ENCODE measurements at regions not wholly inside any gene's neighbourhood (a gene's known extent, or its start where the extent isn't known, plus 50 kb on each side); places are given as distances from the start of the nearest gene placed in this dataset.

DNA sequence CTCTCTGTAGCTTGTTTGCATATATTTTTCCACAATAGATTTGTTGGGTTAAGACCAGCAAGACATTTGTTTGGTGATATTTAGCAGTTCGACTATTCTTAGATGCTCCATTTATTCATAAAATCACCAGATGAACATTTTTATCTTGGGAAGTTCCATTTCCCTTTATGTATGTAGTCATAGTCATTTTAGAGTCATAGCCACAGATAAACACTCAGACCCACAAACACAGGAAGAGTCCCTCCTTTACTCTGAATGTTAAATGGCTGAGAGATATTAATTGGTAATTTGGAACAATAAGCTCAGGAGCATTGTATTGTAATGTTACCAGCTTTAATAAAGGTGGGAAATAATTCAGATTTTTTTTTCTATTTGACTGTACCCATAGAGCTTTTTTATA lies 1608.7 kb downstream of the STIM2 start:
- H3K4me1 ChIP-seq (ENCODE audit: insufficient read depth), result no peaks in the 10 kb centered on the region
- no peaks in the 10 kb centered on the region for H3K9me2 ChIP-seq (ENCODE audit: insufficient read depth)
- H3K4me2 ChIP-seq (ENCODE audit: unreplicated experiment), result no peak overlapping the region
- no peak overlapping the region for H2AFZ ChIP-seq
- H3K4me3 ChIP-seq, result no peak overlapping the region
- no peaks in the 10 kb centered on the region for H4K20me1 ChIP-seq (ENCODE audit: insufficient read depth)
- no peaks in the 10 kb centered on the region for H3K9me3 ChIP-seq (ENCODE audit: low read depth)
- 36 to 37% methylated on average over 1 of the region's 1 CpG for WGBS, 2 experiments (ENCODE audit: low coverage in 1 of 2, low lambda C conversion rate in 2 of 2, missing lambda C conversion rate in 2 of 2)
- in situ Hi-C loops (cut with MboI), result no loop called here
- H3K79me2 ChIP-seq (ENCODE audit: insufficient read depth), result no peaks in the 10 kb centered on the region
- TF ChIP-seq EZH2 (IDR thresholded peaks at IDR 0.05; ENCODE audit: insufficient read depth, poor library complexity, severe bottlenecking) (no peak), EZH2phosphoT487 (IDR thresholded peaks at IDR 0.05; ENCODE audit: insufficient read depth, low read depth) (no peak)
- H3K9ac ChIP-seq, result no peak overlapping the region
- H3K36me3 ChIP-seq (ENCODE audit: low read depth), result no peaks in the 10 kb centered on the region
- H3K27me3 ChIP-seq (replicated peaks; ENCODE audit: insufficient read depth), result no peaks in the 10 kb centered on the region
- no peak overlapping the region for H3K27ac ChIP-seq
- DNase-seq, result no peak
- no peaks in the 10 kb centered on the region for H3F3A ChIP-seq (ENCODE audit: insufficient read depth)

DNA sequence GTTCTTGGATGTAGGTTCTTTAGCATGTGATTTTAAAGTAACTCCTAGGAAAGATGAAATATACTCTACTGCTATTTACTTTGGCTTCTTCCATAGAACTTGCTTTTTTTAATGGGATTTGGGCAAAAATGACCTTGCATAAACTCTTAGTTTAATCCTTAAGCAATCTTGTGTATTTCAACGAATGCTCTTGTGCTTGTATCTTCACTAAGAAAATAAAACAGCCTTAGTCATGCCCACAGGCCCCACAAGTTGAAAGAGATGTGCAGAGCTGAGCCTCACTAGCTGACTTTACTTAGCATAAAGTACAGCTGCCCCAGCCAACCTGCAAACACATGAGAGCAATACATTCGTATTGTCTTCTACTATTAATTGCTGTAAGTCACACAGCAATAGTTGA lies 1609.2 kb downstream of the STIM2 start:
- Histone ChIP-seq H3K4me2 (ENCODE audit: unreplicated experiment) (no peak overlapping the region), H3F3A (ENCODE audit: insufficient read depth) (no peaks in the 10 kb centered on the region), H3K79me2 (ENCODE audit: insufficient read depth) (no peaks in the 10 kb centered on the region), H3K27ac (no peak overlapping the region), H3K4me1 (ENCODE audit: insufficient read depth) (no peaks in the 10 kb centered on the region), H3K9ac (no peak overlapping the region), H3K9me3 (ENCODE audit: low read depth) (no peaks in the 10 kb centered on the region), H4K20me1 (ENCODE audit: insufficient read depth) (no peaks in the 10 kb centered on the region), H3K27me3 (replicated peaks; ENCODE audit: insufficient read depth) (no peaks in the 10 kb centered on the region), H2AFZ (no peak overlapping the region), H3K36me3 (ENCODE audit: low read depth) (no peaks in the 10 kb centered on the region), H3K9me2 (ENCODE audit: insufficient read depth) (no peaks in the 10 kb centered on the region), H3K4me3 (no peak overlapping the region)
- in situ Hi-C loops (cut with MboI), result no loop called here
- TF ChIP-seq EZH2 (IDR thresholded peaks at IDR 0.05; ENCODE audit: insufficient read depth, poor library complexity, severe bottlenecking) (no peak), EZH2phosphoT487 (IDR thresholded peaks at IDR 0.05; ENCODE audit: insufficient read depth, low read depth) (no peak)
- peak; percentile 34 for DNase-seq
- 20 to 35% methylated on average over 2 of the region's 2 CpGs for WGBS, 2 experiments (ENCODE audit: low coverage in 1 of 2, low lambda C conversion rate in 2 of 2, missing lambda C conversion rate in 2 of 2)

DNA sequence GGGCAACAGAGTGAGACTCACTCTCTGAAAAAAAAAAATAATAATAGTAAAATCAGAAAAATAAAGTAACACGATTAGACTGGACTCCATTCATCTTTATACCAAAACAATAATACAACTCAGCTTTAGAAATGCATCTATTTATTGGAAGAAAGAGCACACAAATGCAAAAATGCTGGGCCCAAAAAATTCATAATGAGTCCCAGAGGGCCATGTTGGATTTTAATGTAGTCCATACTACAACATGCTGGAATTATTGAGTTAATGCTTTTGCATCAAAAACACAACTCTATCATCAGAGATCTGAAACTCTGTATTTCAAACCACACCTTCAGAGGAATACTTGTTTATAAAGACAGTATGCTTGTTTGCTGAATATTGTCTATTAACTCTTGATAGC lies 1614.7 kb downstream of the STIM2 start:
- Histone ChIP-seq H3K27ac (no peak overlapping the region), H3F3A (ENCODE audit: insufficient read depth) (no peaks in the 10 kb centered on the region), H3K27me3 (replicated peaks; ENCODE audit: insufficient read depth) (no peaks in the 10 kb centered on the region), H3K4me1 (ENCODE audit: insufficient read depth) (no peaks in the 10 kb centered on the region), H3K36me3 (ENCODE audit: low read depth) (no peaks in the 10 kb centered on the region), H4K20me1 (ENCODE audit: insufficient read depth) (no peaks in the 10 kb centered on the region), H3K79me2 (ENCODE audit: insufficient read depth) (no peaks in the 10 kb centered on the region), H3K4me3 (no peak overlapping the region), H3K4me2 (ENCODE audit: unreplicated experiment) (no peak overlapping the region), H3K9me2 (ENCODE audit: insufficient read depth) (no peaks in the 10 kb centered on the region), H3K9me3 (ENCODE audit: low read depth) (no peaks in the 10 kb centered on the region), H3K9ac (no peak overlapping the region), H2AFZ (0 out of 2 replicates have a peak overlapping the region, but pooled peaks have one; percentile 28)
- in situ Hi-C loops (cut with MboI), result loop anchor here (25.0 kb wide), 1 partner anchor 112 kb away; no protein-coding TSS in a partner anchor
- DNase-seq, result no peak
- 14 to 26% methylated on average over 1 of the region's 1 CpG for WGBS, 2 experiments (ENCODE audit: low coverage in 1 of 2, low lambda C conversion rate in 2 of 2, missing lambda C conversion rate in 2 of 2)
- TF ChIP-seq EZH2phosphoT487 (IDR thresholded peaks at IDR 0.05; ENCODE audit: insufficient read depth, low read depth) (no peak), EZH2 (IDR thresholded peaks at IDR 0.05; ENCODE audit: insufficient read depth, poor library complexity, severe bottlenecking) (no peak)

- Histone ChIP-seq H3K4me2 (ENCODE audit: unreplicated experiment) (no peak overlapping the region), H3K9me3 (ENCODE audit: low read depth) (no peaks in the 10 kb centered on the region), H3K27me3 (replicated peaks; ENCODE audit: insufficient read depth) (no peaks in the 10 kb centered on the region), H3K4me1 (ENCODE audit: insufficient read depth) (no peaks in the 10 kb centered on the region), H3K79me2 (ENCODE audit: insufficient read depth) (no peaks in the 10 kb centered on the region), H2AFZ (no peak overlapping the region), H3K9me2 (ENCODE audit: insufficient read depth) (peaks cover 5% of the 10 kb centered on the region; the same call in 1 of the 2 replicates), H3F3A (ENCODE audit: insufficient read depth) (no peaks in the 10 kb centered on the region), H3K36me3 (ENCODE audit: low read depth) (no peaks in the 10 kb centered on the region), H3K9ac (no peak overlapping the region), H3K4me3 (no peak overlapping the region), H3K27ac (no peak overlapping the region), H4K20me1 (ENCODE audit: insufficient read depth) (no peaks in the 10 kb centered on the region)
- in situ Hi-C loops (cut with MboI), result loop anchor here (25.0 kb wide), 1 partner anchor 108 kb away; no protein-coding TSS in a partner anchor
- 20 to 29% methylated on average over 3 of the region's 3 CpGs for WGBS, 2 experiments (ENCODE audit: low coverage in 1 of 2, low lambda C conversion rate in 2 of 2, missing lambda C conversion rate in 2 of 2)
- no peak for DNase-seq
- TF ChIP-seq EZH2 (IDR thresholded peaks at IDR 0.05; ENCODE audit: insufficient read depth, poor library complexity, severe bottlenecking) (no peak), EZH2phosphoT487 (IDR thresholded peaks at IDR 0.05; ENCODE audit: insufficient read depth, low read depth) (no peak)
Measured at GRCh38 chr4:28479666-28480065, 1619.0 kb downstream of the STIM2 start.

DNA sequence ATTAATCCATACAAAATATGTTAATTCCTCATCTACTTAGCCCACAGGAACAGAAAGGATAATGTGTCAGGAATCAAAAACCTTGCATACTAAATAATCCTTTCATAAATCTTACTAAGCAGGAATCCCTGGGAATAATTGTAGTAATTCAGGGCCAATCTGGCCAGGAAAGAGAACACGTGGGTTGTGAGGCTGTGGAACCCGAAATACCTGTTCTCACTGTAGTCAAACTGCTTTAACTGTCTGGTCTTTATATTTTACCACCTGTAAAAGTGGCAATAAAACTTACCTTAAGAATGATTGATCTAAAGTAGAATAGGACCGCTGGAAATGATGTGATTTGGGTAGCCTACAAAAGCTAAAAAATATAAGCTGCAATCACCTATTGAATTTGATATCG lies 1620.9 kb downstream of the STIM2 start:
- WGBS, 2 experiments (ENCODE audit: low coverage in 1 of 2, low lambda C conversion rate in 2 of 2, missing lambda C conversion rate in 2 of 2), result 21 to 28% methylated on average over 4 of the region's 4 CpGs
- Histone ChIP-seq H2AFZ (0 out of 2 replicates have a peak overlapping the region, but pooled peaks have one; percentile 1), H3K79me2 (ENCODE audit: insufficient read depth) (no peaks in the 10 kb centered on the region), H3K9me3 (ENCODE audit: low read depth) (no peaks in the 10 kb centered on the region), H3K4me3 (no peak overlapping the region), H3F3A (ENCODE audit: insufficient read depth) (no peaks in the 10 kb centered on the region), H3K4me1 (ENCODE audit: insufficient read depth) (no peaks in the 10 kb centered on the region), H3K27me3 (replicated peaks; ENCODE audit: insufficient read depth) (no peaks in the 10 kb centered on the region), H3K27ac (no peak overlapping the region), H4K20me1 (ENCODE audit: insufficient read depth) (no peaks in the 10 kb centered on the region), H3K9ac (no peak overlapping the region), H3K9me2 (ENCODE audit: insufficient read depth) (peaks cover 5% of the 10 kb centered on the region; the same call in 1 of the 2 replicates), H3K36me3 (ENCODE audit: low read depth) (no peaks in the 10 kb centered on the region), H3K4me2 (ENCODE audit: unreplicated experiment) (no peak overlapping the region)
- no peak for DNase-seq
- TF ChIP-seq EZH2phosphoT487 (IDR thresholded peaks at IDR 0.05; ENCODE audit: insufficient read depth, low read depth) (no peak), EZH2 (IDR thresholded peaks at IDR 0.05; ENCODE audit: insufficient read depth, poor library complexity, severe bottlenecking) (no peak)
- in situ Hi-C loops (cut with MboI), result loop anchor here (25.0 kb wide), 1 partner anchor 106 kb away; no protein-coding TSS in a partner anchor
